GM21619 (cell line): ENCODE measurements at regions not wholly inside any gene's neighbourhood (a gene's known extent, or its start where the extent isn't known, plus 50 kb on each side); places are given as distances from the start of the nearest gene placed in this dataset.
"Not testable (repeated sequence)": the region's sequence is repeated elsewhere in the genome, so short reads cannot be mapped to it uniquely, and the experiment has no call there.

Experiments
- ATAC-seq: cut with Tn5 transposase; IDR thresholded peaks from one replicate; pipeline ENCODE4 v1.9.1; 2021; ENCODE audit not compliant: unreplicated experiment

DNA sequence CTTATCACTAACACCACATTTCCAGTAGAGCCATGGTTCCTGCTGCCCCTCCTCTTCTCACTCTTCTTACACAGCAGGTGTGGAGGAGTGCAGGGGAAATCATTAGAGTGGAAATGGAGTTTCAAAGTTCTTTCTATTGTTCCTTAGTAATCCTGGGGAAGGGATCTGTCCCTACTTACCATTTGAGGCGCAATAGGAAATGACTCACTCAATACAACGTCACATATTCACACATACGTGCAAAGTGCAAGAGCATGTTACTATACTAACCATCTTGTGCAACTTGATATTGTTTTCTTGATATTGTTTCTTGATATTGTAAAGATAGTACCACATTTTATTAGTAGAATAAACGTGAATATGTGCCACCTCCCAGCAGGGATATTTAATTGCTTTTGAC is 1010.2 kb downstream of the DNAJB9 start:
- ATAC-seq = no peak

DNA sequence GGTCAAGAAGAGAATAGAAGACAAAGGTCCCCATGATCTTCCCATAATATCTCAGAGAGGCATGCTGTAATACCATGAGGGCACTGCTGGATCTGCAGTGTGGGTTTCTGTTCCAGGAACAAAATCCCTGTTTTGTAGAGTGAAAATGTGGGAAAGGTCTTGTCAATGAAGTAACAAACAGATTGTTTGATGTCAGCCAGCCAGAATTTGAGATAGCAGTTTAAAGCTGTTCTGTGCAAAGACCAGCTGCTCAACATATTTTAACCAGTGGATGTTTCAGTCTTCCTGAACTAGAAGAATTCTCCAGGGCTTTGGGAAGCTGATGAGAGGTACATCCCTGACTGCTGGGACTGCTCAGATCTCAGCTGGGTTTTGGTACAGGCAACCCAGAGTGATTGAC is 1012.5 kb downstream of the DNAJB9 start:
- ATAC-seq = no peak

DNA sequence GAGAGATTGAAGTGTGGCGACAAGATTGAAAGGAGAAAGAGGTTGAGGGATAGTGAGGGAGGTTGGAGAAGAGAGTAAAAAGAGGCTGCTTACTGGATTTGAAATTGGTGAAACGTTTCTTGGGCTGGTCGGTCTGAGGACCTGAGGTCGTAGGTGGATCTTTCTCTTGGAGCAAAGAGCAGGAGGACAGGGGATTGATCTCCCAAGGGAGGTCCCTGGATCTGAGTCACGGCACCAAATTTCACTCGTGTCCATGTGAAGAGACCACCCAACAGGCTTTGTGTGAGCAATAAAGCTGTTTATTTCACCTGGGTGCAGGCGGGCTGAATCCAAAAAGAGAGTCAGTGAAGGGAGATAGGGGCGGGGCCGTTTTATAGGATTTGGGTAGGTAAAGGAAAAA is 1027.3 kb downstream of the DNAJB9 start:
- ATAC-seq = not testable (repeated sequence)

DNA sequence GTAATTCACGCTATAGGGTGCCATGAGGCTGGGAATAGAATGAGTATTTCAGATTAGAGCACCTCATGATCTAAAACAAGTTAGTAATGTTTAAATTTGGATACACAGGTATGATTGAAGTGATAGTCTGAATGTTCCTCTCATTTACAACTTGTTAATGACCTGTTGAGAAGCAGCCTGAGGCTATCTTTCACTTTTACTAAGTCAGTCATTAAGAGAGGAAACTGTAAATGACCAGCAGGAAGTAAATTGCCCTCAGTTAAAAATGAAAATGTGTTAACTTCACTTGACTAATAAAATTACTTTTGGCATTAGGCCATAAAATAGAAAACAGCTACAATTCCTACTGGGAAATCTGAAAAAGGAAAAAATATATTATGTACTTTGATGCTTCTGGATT is 1042.0 kb downstream of the DNAJB9 start:
- ATAC-seq = no peak

DNA sequence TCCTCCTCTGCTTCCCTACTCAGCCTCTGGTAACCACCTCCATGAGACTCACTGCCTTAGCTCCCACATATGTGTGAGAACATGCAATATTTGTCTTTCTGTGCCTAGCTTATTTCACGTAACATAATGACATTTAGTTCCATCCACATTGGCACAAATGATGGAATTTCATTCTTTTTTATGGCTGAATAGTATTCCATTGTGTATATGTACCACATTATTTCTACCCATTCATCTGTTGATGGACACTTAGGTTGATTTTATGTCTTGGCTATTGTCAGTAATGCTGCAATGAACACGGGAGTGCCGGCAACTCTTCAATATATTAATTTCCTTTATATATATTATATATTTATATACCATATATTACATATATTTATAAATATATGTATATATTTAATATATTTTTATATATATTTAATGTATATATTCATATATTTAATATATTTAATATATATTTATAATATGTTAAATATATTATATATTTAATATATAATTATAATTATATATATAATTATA is 1046.9 kb downstream of the DNAJB9 start:
- no peak for ATAC-seq

DNA sequence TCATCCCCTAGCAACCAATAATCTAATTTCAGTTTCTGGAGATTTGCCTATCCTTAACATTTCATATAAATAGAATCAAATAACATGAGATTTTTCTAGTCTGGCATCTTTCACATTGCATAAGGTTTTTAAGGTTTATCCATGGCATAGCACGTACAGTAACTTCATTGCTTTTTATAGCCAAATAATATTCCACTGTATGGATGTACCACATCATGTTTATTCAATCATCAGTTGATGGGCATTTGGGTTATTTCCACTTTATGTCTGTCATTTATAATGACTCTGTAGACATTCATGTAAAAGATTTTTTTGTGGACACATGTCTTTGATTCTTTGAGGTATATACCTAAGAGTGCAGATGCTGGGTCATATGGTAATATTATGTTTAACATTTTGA is 1052.6 kb downstream of the DNAJB9 start:
- ATAC-seq = no peak

DNA sequence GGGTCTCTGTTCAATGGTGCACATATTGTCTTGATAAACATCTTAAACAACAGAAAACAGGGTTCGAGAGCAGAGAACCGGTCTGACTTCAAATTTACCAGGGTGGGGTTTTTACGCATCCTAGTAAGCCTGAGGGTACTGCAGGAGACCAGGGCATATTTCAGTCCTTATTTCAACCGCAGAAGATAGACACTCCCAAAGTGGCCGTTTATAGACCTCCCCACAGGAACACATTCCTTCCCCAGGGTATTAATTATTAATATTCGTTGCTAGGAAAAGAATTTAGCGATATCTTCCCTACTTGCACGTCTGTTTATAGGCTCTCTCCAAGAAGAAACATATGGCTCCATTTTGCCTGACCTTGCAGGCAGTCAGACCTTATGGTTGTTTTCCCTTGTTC is 1063.2 kb downstream of the DNAJB9 start:
- not testable (repeated sequence) for ATAC-seq

DNA sequence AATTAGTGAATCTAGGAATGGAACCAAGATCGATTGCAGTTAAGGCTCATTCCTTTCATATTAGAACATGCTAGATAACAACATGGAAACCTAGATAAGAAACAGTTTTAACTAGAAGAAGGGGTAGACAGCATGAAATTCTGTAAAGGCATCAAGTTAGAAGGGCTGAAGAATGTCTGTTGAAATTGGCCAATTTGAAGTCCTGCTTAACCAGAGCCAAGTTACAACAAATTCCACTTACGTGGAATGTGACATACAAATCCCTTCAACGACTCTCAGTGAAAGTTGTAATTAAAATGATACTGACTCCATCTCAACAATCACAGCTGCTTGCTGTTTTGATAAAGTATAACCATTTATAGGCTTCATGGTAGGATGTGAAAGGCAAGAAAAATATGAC is 1065.7 kb downstream of the DNAJB9 start:
- no peak for ATAC-seq

DNA sequence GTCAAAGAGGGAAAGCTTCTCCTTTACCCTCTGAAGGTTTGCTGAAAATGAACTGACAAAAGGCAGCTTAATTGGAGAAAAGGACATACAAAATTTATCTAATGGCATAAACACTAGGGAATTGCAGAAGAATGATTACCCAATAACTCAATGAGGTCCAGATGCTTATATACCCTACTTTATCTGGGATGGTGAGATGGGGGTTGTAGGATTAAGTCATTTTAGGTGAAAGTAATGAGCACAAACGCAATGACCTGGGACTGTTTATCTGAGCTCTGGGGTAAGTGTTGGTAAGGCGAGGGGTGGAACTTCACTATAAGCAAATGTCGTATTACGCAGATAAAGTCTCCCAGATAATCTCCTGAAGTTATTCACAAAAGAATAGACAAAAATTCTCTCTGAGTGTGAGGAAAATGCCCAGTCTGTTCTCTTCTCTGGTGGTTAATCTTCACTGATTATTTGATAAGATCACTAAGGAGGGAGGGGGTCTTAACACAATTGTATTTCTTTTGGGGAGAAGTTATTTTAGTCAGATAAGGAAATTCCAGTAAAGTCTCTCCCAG is 1067.8 kb downstream of the DNAJB9 start:
- ATAC-seq = no peak

DNA sequence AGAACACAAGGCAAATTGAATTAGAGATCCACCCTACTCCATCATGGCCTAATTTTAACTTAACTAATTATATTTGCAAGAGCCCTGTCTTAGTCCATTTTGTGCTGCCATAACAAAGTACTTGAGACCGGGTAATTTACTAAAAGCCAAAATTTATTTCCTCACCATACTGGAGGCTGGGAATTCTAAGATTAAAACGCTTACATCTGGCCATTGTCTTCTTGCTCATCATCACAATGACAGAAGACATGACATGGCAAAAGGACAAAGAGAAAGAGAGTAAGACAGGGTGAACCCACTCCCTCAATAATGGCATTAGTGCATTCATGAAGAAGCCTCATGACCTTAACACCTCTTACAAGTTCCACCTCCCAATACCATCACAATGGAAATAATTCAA is 1068.6 kb downstream of the DNAJB9 start:
- ATAC-seq = no peak

DNA sequence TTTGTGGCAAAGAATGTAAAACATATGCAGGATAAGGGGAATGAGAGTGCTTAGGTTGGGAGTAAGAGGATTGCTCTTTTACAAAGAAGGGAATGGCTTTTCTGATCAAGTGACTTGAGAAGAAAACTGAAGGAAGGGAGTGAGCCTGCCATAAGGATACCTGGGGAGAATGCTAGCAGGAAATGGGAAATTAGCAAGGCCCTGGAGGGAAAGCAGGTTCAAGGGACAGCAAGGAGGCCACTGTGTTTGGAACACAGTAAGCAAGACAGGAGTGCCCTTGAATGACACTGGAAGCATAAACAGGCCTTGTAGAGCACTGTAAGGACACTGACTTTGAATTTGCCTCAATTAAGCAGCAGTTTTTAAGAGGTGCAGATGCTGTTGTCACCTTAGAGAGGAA is 1069.9 kb downstream of the DNAJB9 start:
- ATAC-seq = no peak

DNA sequence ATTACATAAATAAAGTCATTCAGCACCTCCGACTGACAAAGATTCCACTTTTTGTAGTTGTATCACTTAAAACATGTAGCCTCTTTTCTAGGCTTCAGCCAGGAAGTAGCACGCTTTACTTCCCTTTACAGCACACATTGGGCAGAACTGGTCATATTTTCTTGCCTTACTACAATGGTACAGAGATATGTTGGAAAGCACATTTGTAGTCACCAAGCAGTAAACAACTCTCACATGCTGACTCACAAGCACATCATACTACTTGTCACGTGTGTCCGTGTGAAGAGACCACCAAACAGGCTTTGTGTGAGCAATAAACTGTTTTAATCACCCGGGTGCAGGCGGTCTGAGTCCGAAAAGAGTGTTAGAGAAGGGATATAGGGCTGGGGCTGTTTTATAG is 1071.8 kb downstream of the DNAJB9 start:
- no peak for ATAC-seq

DNA sequence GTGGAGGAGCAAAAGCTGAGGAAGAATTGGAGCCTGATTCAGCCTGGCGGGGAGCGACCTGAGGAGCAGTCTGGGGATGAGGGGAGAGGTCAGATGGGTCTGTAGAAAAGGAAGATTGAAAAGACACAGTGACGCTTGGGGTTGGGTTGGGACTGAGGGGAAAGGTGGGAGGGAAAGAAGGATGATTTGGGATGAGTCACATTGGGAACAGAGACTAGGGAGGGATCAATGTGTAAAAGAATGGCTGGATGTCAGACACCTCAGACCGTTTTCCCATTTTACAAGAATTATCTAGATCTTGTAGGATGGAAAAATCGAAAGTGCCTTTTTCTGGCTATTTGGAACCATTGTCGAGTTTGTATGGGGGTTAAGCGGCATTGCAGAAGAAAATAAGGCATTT is 1076.5 kb downstream of the DNAJB9 start:
- ATAC-seq = no peak

DNA sequence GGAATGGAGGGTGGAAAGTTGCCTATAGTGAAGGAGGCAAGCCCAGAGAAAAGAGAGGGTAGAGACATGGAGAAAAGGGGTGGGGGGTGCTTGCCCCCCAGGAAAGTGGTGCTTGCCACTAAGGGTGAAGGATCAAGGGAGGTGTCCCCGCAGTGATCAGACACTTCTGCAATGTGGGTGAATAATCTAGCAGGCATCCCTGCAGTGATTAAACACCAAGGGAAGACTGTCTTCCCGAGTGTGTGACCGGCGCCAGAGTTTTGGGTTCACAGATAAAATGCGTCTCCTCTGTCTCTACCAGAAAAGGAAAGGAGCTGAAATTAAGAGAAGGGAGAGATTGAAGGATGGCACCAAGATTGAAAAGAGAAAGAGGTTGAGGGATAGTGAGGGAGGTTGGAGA is 1076.9 kb downstream of the DNAJB9 start:
- ATAC-seq = not testable (repeated sequence)

DNA sequence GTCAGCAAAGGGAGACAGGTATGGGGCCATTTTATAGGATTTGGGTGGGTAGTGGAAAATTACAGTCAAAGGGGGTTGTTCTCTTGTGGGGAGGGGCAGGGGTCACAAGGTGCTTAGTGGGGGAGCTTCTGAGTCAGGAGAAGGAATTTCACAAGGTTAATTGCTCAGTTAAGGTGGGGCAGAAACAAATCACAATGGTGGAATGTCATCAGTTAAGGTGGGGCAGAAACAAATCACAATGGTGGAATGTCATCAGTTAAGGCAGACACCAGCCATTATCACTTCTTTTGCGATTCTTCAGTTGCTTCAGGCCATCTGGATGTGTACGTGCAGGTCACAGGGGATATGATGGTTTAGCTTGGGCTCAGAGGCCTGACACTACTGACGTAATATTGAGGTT is 1077.6 kb downstream of the DNAJB9 start:
- ATAC-seq = not testable (repeated sequence)

DNA sequence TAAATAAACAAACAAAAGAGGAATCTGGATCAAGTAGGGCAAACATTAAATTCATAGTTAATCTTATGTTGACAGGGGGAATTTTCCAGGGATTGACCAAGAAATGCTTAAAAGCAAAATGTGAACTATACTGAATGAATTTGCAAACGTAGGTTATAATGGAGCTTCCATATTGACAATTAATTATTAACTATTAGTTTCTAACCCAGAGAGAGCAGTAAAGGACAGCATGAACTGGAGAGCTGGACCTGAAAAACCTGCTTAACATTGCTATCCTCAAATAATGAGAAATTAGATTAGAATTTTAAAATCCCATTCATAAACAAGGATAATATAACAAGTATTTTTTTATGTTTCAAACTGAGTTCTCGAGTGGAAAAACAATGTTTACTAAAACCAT is 1089.6 kb downstream of the DNAJB9 start:
- ATAC-seq = no peak

DNA sequence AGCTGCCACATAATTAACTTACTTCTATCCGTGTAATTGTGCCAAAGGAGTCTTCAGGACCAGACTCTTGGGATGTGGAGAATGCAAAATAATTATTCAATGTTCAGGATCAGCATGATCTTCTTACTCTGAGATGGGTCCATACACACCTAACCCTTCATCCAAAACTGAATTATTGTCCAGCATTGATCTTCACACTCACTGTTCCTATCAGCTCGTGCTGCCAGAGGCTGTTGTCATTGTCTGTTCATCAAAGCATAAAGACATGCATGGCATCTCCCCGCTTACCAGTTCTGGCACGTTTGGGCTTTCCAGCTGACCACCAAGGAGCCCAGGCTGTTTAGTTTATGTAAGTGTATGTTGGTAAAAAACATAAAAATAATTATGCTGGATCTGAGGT is 1090.7 kb downstream of the DNAJB9 start:
- no peak for ATAC-seq

DNA sequence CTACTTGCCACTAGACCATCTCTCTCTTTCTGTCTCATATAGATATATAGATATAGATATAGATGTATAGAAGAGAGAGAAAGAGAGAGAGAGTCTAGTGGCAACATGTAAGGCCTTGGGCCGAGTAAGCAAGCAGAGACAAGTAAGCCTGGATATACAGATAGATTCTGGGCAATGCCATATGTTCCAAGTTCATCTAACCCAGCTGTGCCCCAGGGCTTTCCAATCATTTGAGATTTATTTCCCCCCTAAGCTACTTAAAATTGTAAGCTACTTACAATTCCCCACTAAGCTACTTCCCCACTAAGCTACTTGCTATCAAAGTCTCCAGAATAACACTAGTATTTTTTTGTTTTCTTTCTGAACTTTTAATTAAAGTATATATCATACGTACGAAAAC is 1094.1 kb downstream of the DNAJB9 start:
- no peak for ATAC-seq

DNA sequence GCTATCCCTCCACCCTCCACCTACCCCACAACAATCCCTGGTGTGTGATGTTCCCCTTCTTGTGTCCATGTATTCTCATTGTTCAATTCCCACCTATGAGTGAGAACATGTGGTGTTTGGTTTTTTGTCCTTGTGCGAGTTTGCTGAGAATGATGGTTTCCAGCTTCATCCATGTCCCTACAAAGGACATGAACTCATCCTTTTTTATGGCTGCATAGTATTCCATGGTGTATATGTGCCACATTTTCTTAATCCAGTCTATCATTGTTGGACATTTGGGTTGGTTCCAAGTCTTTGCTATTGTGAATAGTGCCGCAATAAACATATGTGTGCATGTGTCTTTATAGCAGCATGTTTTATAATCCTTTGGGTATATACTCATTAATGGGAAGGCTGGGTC is 1117.6 kb downstream of the DNAJB9 start:
- ATAC-seq = not testable (repeated sequence)

DNA sequence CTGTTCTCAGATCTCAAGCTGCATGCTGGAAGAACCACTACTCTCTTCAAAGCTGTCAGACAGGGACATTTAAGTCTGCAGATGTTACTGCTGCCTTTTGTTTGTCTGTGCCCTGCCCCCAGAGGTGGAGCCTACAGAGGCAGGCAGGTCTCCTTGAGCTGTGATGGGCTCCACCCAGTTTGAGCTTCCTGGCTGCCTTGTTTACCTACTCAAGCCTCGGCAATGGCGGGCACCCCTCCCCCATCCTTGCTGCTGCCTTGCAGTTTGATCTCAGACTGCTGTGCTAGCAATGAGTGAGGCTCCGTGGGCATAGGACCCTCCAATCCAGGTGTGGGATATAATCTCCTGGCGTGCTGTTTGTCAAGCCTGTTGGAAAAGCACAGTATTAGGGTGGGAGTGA is 1122.9 kb downstream of the DNAJB9 start:
- ATAC-seq = not testable (repeated sequence)

DNA sequence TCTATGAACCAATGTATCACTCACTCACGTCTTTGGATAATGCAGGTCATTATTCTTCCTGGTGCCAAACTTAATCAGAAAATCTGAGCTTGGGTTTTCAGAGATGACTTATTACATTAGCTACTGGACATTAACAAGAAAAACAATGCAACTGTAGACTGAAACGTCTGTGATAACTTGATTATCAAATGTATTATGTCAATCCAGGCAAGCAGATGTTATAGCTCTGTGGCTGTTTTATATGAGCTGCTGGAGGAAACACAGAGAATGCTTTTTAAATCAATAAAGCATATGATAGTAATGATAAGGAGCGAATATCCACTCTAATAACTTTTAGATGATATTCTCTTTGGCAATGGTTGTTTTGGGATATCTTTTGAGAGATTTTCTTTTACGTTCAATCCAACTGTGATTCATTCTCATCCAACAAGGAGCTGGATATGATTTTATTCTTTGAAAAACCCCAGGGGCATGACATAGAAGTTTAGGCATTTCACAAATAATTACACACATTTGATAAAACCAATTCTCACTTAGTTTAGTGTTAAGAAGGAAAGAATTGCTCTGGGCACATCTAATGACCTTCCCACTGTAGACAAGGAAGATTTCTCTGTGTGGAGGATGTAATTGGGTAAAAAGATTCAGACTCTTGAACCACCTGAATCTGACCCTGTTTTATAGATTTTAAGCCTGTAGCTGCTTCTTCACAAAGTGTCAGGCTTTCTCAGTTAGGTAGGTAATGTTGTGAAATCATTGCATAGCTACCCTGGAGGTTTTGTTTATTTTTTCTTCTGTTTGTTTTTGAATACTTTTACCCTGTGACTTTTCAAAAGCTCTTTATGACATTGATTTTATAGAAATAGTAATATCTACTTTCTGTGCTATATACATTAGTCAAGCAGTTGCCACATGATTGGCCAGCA is 1124.7 kb downstream of the DNAJB9 start:
- ATAC-seq = no peak

DNA sequence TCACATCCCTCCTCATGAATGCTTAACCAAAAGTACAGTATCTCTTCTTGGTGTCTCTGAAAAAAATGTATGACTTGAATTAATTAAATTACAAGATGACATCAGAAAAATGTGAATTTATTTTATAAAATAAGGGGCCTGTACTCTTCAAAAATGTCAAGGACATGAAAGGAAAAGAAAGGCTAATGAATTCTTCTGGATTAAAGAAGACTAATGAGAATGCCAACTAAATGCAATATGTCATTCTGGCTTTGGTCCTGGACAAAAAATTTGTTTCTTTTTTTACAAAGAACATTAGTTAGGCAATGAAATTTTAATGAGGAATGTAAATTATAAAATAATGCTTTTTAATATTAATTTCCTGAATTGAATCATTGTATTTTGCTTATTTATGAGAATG is 1125.7 kb downstream of the DNAJB9 start:
- ATAC-seq = no peak
